HG03520 (cell line): ENCODE measurements at regions not wholly inside any gene's neighbourhood (a gene's known extent, or its start where the extent isn't known, plus 50 kb on each side); places are given as distances from the start of the nearest gene placed in this dataset.
"Not testable (repeated sequence)": the region's sequence is repeated elsewhere in the genome, so short reads cannot be mapped to it uniquely, and the experiment has no call there.

ENCODE experiments used
- ATAC-seq: cut with Tn5 transposase; IDR thresholded peaks from one replicate; pipeline ENCODE4 v1.9.1; 2021; ENCODE audit warnings: mild to moderate bottlenecking, moderate library complexity; ENCODE audit not compliant: unreplicated experiment

- ATAC-seq, result not testable (repeated sequence)
Observed at GRCh38 chr7:136264304-136264703, 287.1 kb upstream of the MTPN start.

GRCh38 chr7:136263112-136263860 is 286.1 kb upstream of the MTPN start:
- ATAC-seq, result not testable (repeated sequence)

DNA sequence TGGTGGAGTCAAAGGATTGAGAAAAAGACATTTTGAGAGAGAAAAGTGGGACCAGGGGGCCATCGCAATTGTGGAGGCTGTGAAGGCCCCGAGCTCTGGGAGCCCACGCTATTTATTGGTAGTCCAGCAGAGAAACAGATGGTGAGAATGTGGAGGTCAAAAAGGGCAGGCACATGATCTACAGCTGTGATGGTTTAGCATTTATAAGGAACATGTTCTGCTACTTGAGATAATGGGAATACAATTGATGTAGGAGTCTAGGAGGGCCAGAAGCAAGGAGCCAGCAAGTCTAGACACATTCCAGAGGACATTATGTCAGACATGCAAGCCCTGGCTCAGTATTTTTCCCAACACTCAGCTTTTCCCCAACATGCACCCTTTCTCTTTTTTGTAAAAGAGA is 283.4 kb upstream of the MTPN start:
- not testable (repeated sequence) for ATAC-seq

GRCh38 chr7:136259074-136259473 is 281.9 kb upstream of the MTPN start:
- ATAC-seq, result no peak

- no peak for ATAC-seq
Observed at GRCh38 chr7:136256491-136256890, 279.3 kb upstream of the MTPN start.

DNA sequence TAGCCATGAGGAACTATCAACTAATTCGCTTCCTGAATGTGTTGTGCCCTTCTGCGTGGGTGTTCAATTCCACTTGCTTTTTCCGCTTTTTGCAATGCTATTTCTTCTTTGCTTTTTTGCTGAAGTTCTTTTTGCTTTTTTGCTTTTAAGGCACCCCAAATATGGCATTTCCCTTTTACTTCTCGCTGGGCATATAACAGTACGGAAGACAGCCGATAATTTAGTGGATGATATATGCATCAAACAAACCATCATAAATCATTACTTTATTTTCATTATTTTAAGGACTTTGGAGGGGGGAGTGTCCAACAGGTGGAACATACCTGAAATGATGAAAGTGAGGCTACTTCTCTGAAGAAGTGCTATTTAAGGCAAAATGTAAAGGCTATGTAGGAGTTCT is 277.0 kb upstream of the MTPN start:
- ATAC-seq, result no peak

- no peak for ATAC-seq
Observed at GRCh38 chr7:136251826-136252225, 274.7 kb upstream of the MTPN start.

DNA sequence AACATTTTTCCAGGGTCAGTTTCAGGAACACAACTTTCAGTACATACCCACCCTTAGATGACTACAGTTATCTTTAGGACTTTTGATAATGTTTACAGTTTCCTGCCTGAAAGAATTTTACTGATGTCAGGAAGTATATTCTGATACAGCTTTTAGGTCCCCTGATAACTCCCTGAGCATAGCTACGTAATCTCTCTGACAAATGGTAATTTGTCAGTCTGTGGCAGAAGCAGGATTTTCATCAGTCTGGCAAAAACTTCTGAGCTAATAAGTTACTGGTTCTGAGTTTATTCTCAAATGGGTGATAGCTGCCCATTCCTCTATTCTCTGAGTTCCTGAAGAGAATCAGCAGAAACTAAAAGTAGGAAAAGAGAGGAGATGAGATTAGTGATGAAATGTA is 270.1 kb upstream of the MTPN start:
- no peak for ATAC-seq

- no peak for ATAC-seq
Observed at GRCh38 chr7:136245327-136246004, 268.3 kb upstream of the MTPN start.

DNA sequence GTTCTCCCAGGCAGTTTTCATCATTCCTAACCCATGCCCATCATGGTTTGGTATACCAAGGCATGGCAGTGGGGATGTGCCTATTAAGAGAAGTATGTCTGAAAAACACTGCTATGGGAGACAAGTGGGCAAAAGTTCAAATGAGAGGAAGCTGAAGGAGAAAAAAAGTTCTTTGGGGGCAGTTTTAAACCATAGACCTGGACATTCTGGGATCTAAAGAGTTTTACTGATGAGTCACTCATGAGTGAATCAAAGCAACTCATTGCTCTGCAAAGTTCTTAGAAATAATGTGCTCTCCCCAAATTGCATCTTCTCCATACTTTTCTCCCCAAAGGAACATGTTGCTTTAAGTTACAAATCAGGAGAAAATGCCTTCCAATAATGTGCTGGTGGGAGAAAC is 256.9 kb upstream of the MTPN start:
- no peak for ATAC-seq

- no peak for ATAC-seq
Observed at GRCh38 chr7:136230210-136230609, 253.1 kb upstream of the MTPN start.

GRCh38 chr7:136229790-136230189 is 252.6 kb upstream of the MTPN start:
- ATAC-seq, result no peak

- no peak for ATAC-seq
Observed at GRCh38 chr7:136228171-136228570, 251.0 kb upstream of the MTPN start.

- no peak for ATAC-seq
Observed at GRCh38 chr7:136214356-136214755, 237.2 kb upstream of the MTPN start.

- no peak for ATAC-seq
Observed at GRCh38 chr7:136213012-136213411, 235.9 kb upstream of the MTPN start.

GRCh38 chr7:136210664-136211063 is 233.5 kb upstream of the MTPN start:
- ATAC-seq, result no peak

- no peak for ATAC-seq
Observed at GRCh38 chr7:136210079-136210478, 232.9 kb upstream of the MTPN start.

- no peak for ATAC-seq
Observed at GRCh38 chr7:136205956-136206355, 228.8 kb upstream of the MTPN start.

DNA sequence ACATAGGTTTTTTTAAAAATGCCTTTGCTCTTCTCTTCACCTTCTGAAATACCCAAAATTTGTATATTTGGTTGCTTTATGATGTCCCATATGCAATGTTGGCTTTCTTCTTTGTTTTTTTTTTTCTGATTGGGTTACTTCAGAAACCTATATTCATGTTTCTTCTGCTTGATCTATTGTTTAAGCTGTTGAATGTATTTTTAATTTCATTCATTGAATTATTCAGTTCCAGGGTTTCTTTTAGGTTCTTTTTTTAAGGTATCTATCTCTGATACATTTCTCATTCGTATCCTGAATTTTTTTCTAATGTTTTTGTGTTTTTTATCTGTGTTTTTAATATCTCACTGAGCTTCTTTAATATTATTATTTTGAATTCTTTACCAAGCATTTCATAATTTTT is 221.0 kb upstream of the MTPN start:
- no peak for ATAC-seq

DNA sequence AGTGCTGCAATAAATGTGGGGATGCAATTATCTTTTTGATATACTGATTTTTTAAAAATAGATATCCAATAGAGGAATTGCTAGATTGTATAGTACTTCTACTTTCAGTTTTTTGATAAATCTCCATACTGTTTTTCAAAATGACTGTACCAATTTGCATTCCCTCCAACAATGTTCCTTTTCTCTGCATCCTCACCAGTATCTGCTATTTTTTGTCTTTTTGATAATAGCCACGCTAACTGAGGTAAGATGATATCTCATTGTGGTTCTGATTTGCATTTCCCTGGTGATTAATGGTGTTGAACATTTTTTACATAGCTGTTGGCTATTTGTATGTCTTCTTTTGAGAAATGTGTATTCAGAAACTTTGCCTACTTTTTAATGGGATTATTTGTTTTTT is 217.7 kb upstream of the MTPN start:
- ATAC-seq, result no peak

DNA sequence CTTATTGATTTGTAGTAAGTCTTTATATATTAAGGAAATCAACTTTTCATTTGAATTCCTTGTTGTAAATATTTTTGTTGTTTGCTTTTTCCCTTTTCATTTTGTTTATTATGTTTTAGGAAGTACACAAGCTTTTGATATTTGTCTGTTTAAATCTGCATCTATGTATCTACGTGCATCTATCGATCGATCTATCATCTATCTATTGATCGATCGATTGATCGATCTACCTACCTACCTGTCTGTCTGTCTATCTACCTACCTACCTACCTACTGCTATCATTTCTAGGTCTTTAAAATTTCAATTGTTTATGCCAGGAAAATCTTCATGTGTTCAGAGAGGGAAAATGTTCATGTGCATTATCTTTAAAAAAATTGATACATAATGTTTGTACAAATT is 216.8 kb upstream of the MTPN start:
- ATAC-seq, result no peak

GRCh38 chr7:136189506-136189998 is 212.4 kb upstream of the MTPN start:
- ATAC-seq, result no peak
